Heart right ventricle (tissue), 16 donors: ENCODE measurements at regions not wholly inside any gene's neighbourhood (a gene's known extent, or its start where the extent isn't known, plus 50 kb on each side); places are given as distances from the start of the nearest gene placed in this dataset.

Experiments
- ATAC-seq, 8 donors: fragments of 200-7000 bp; cut with Tn5 transposase; one replicate each; pipeline ENCODE4 v1.9.1; 2020; ENCODE audit warnings: mild to moderate bottlenecking in 8 of 8, moderate library complexity in 8 of 8, moderate number of reproducible peaks in 1 of 8
- DNase-seq, 2 donors: peaks; one replicate each; pipeline ENCODE4 v3.0.0-alpha.2; 2020
- H3K27ac ChIP-seq, 10 donors: fragments of 200-600 bp; sonication (generic) in 2 of 10; one replicate each; pipeline versions ENCODE4 v1.5.0 to v1.8.0; 2020 to 2022; ENCODE audit warnings: mild to moderate bottlenecking in 3 of 10
- H3K27me3 ChIP-seq, 7 donors: fragments of 200-600 bp; one replicate each; pipeline ENCODE4 v1.8.0; 2021 to 2022; ENCODE audit warnings: mild to moderate bottlenecking in 2 of 7
- H3K36me3 ChIP-seq, 9 donors: fragments of 200-600 bp; sonication (generic) in 1 of 9; one replicate each; pipeline versions ENCODE4 v1.5.0 to v1.8.0; 2020 to 2022; ENCODE audit warnings: mild to moderate bottlenecking in 2 of 9
- H3K4me1 ChIP-seq, 9 donors: fragments of 200-600 bp; sonication (generic) in 1 of 9; one replicate each; pipeline versions ENCODE4 v1.5.0 to v1.8.0; 2020 to 2022; ENCODE audit warnings: mild to moderate bottlenecking in 4 of 9
- H3K4me3 ChIP-seq, 10 donors: fragments of 200-600 bp; sonication (generic) in 2 of 10; one replicate each; pipeline versions ENCODE4 v1.5.0 to v1.8.0; 2020 to 2022; ENCODE audit warnings: mild to moderate bottlenecking in 7 of 10, moderate library complexity in 2 of 10
- H3K9me3 ChIP-seq, 11 donors: fragments of 200-600 bp in 10 of 11; sonication (generic) in 2 of 11; one replicate each; pipeline versions ENCODE4 v1.5.0 to v1.8.0; 2013 to 2022; ENCODE audit warnings: mild to moderate bottlenecking in 2 of 11, control low read depth in 1 of 11, moderate library complexity in 1 of 11
- WGBS, 2 donors: extraction: QIAGEN DNeasy Blood & Tissue Kit; methylation state at CpG; one replicate each; pipeline ENCODE4 v1.1.7; 2013; ENCODE audit warnings: inconsistent platforms in 1 of 2; 5-methylcytosine and 5-hydroxymethylcytosine counted together
- intact Hi-C, 10 donors: fragments of 100-400 bp; cut with DNase I; formaldehyde crosslinking; loops; one replicate each; pipeline versions ENCODE4 v1.11.1 to v1.14.2; 2022
- TF ChIP-seq, protein P1 (sequence below), 9 donors: fragments of 200-600 bp; sonication (generic) in 2 of 9; IDR thresholded peaks; one replicate each; pipeline versions ENCODE4 v1.5.0 to v1.8.0; 2021 to 2022; ENCODE audit warnings: antibody characterized with exemption in 9 of 9, mild to moderate bottlenecking in 5 of 9, moderate library complexity in 1 of 9
- donor health status: Arrhythmogenic right ventricular cardiomyopathy.
- donor health status: ischemic (EF 13 %, LVEDD 7.1; RV severe dilation, severe dysfunction).
- donor health status: healthy with polysubstance abuse.
- donor health status: DM: no; HTN: yes; CAD: no.
- donor health status: DM: no; HTN: no; CAD: no.
- donor health status: ischemic (EF 25% LVEDD 6.9; RV normal size, moderate dysfunction).
- donor health status: ischemic (EF 25% LVEDD 5.7; RV mildly dilated, moderate dysfunction).
- donor health status: healthy.
- donor health status: DM: yes; HTN: yes; CAD: no.
- donor health status: Ischemic cardiomyopathy.
- donor health status: ischemic (EF 35%, LVEDD 5.7; RV mildly dilated, moderate dysfunction).
- donor health status: nonischemic (EF 11% LVEDD 7.7; RV severe dilation, severe dysfunction).
- donor health status: DM: yes; HTN: yes; CAD: no.
- donor health status: PGD.
- donor health status: ischemic (EF 29% LVEDD 5.4; RV normal size, mild dysfunction).
- donor health status: nonischemic (EF 23%, LVEDD 6.1; RV moderate dilation, normal function).

DNA sequence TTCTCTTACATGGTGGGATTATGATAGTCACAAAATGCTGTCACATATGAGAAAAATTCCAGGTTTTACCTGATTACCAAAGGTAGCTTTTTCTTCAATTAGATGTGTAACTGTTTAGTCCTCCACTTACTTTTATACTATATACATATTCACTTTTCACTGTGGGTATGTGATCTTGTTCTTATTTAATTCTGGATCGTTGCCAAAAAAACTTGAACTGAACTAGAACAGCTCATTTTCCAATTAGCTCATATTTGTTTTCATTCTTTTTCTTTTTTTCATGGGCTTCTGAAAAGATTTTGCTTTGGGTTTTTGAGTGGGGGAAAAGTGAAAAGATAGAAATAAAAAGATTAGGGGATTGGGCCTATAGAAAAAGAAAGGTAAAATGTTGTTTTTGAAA, 291.9 kb downstream of the NDFIP2 start:
- H3K36me3 ChIP-seq, result no peaks in the 10 kb centered on the region
- H3K27me3 ChIP-seq, result no peaks in the 10 kb centered on the region
- H3K27ac ChIP-seq, result no peak overlapping the region
- intact Hi-C loops, result loop anchor here in 9 of 10 donors (10.0 kb wide), 5 partner anchors 138 to 1242 kb away; no protein-coding TSS in a partner anchor
- no peak overlapping the region for H3K4me3 ChIP-seq
- peaks cover 0 to 18% (median 4%) of the 10 kb centered on the region in 11 donors for H3K9me3 ChIP-seq
- TF ChIP-seq, protein P1, sequence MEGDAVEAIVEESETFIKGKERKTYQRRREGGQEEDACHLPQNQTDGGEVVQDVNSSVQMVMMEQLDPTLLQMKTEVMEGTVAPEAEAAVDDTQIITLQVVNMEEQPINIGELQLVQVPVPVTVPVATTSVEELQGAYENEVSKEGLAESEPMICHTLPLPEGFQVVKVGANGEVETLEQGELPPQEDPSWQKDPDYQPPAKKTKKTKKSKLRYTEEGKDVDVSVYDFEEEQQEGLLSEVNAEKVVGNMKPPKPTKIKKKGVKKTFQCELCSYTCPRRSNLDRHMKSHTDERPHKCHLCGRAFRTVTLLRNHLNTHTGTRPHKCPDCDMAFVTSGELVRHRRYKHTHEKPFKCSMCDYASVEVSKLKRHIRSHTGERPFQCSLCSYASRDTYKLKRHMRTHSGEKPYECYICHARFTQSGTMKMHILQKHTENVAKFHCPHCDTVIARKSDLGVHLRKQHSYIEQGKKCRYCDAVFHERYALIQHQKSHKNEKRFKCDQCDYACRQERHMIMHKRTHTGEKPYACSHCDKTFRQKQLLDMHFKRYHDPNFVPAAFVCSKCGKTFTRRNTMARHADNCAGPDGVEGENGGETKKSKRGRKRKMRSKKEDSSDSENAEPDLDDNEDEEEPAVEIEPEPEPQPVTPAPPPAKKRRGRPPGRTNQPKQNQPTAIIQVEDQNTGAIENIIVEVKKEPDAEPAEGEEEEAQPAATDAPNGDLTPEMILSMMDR (IDR thresholded peaks at IDR 0.05), result no peak
- no peak for ATAC-seq
- peaks cover 0 to 10% (median 0%) of the 10 kb centered on the region in 9 donors for H3K4me1 ChIP-seq
- DNase-seq, result no peak
- 29 to 30% methylated on average over 1 of the region's 1 CpG for WGBS, 2 donors

DNA sequence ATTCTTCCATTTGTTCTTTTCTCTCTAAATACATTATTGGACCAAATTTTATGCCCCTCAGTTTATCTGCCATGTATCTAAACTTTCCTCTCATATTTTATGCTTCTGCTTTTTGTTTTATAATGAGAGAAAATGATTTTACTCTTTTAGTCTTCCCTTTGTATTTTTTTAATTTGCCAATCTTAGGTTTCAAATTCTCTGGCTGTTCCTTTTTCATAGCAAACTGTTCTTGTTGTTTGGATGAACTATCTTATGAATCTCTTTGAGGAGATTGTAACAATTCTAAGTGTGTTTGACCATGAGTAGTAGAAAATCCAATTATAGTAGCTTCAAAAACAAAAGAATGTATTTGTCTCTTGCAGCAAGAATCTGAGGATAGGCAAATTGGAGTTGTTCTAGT, 290.5 kb downstream of the NDFIP2 start:
- Histone ChIP-seq H3K27ac (no peak overlapping the region), H3K36me3 (no peaks in the 10 kb centered on the region), H3K27me3 (no peaks in the 10 kb centered on the region), H3K9me3 (peaks cover 0 to 18% (median 4%) of the 10 kb centered on the region in 11 donors), H3K4me1 (peaks cover 0 to 10% (median 0%) of the 10 kb centered on the region in 9 donors), H3K4me3 (no peak overlapping the region)
- intact Hi-C loops, result loop anchor here in 9 of 10 donors (10.0 kb wide), 5 partner anchors 137 to 1243 kb away; no protein-coding TSS in a partner anchor
- DNase-seq (no peak), ATAC-seq (no peak)
- TF ChIP-seq, protein P1 (IDR thresholded peaks at IDR 0.05), result no peak

DNA sequence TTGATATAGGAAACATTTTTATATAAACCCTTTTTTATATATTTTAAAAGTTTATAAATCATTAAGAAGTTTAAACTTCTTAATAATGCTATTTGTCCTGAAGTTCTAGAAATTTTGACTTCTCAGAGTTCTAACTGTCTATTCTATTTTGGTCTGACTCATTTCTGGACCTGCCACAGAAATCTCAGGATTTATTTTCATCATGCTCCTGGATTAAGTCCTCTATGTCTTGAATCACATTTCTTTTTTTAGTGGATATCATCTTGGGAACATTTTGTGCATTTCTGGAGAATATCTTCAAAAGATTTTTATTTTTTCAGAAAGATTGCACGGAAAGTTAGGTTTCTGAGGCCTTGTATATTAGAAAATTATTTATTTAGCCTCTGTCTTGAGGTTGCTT, 289.1 kb downstream of the NDFIP2 start:
- Histone ChIP-seq H3K36me3 (no peaks in the 10 kb centered on the region), H3K4me3 (no peak overlapping the region), H3K9me3 (peaks cover 0 to 18% (median 4%) of the 10 kb centered on the region in 11 donors), H3K27me3 (no peaks in the 10 kb centered on the region), H3K4me1 (no peaks in the 10 kb centered on the region), H3K27ac (no peak overlapping the region)
- intact Hi-C loops, result loop anchor here in 9 of 10 donors (10.0 kb wide), 5 partner anchors 135 to 1245 kb away; no protein-coding TSS in a partner anchor
- WGBS, 2 donors, result 87 to 93% methylated on average over 1 of the region's 1 CpG
- DNase-seq (no peak), ATAC-seq (no peak)
- TF ChIP-seq, protein P1 (IDR thresholded peaks at IDR 0.05), result no peak

GRCh38 chr13:79767126-79767525, 286.2 kb downstream of the NDFIP2 start:
- intact Hi-C loops, result no loop called here
- Histone ChIP-seq H3K9me3 (peaks cover 0 to 15% (median 4%) of the 10 kb centered on the region in 11 donors), H3K4me1 (no peaks in the 10 kb centered on the region), H3K4me3 (no peak overlapping the region), H3K27ac (no peak overlapping the region), H3K27me3 (no peaks in the 10 kb centered on the region), H3K36me3 (no peaks in the 10 kb centered on the region)
- DNase-seq, result no peak
- WGBS, 2 donors, result 67 to 69% methylated on average over 2 of the region's 2 CpGs
- ATAC-seq, result no peak
- TF ChIP-seq, protein P1 (IDR thresholded peaks at IDR 0.05), result no peak
